ENCODE measurements at regions not wholly inside any gene's neighbourhood (a gene's known extent, or its start where the extent isn't known, plus 50 kb on each side); places are given as distances from the start of the nearest gene placed in this dataset.
"Not testable (repeated sequence)": the region's sequence is repeated elsewhere in the genome, so short reads cannot be mapped to it uniquely, and the experiment has no call there.

DNA sequence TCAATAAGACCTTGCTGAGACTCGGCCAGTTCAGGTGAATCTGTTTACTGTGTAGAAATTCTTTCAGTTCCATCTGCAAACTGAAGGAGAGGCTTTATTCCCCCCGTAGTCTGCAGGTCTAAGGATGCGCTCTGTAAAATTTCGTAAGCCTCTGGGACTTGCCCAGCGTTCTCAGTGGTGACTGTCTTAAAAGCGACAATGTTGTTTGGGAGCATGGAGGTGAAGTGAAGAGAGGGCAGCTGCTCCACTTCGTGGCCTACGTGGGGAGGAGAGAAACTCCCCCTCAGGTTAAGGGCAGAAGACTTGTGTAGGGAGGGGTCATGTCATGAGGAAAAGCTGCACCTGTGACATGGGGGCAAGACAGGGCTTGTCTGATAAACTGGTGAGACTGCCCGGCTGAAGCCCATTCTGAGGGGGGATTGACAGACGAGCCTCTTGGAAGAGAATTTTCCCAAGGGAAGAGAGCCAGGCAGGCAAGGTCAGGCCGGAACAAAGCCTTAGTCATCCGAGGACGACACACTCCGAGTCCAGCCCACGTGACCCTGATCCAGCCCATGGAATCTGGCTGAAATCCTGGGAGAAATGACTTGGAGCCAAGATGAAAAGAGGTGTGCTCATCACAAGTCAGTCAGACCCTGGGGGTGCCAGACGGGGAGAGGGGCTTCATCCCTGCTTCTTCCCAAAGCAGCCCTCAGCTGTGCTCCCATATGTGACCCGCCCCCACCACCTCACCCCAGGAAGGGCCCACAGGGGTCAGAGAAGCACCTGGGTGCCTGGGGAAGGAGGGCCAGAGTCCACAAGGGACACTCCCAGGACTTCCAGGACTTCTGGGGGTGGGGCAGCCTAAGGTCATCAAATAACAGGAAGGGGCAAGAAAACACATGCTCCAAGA, 88.5 kb upstream of the SH3BP4 start:
- no peak for DNase-seq (ENCODE audit: low read depth in 2 of 3, low spot score in 2 of 3)

- no peak for DNase-seq (ENCODE audit: low read depth in 2 of 3, low spot score in 2 of 3)
These were observed 89.7 kb upstream of the SH3BP4 start for GRCh38 chr2:234861841-234862735.

GRCh38 chr2:234859330-234859872, 92.4 kb upstream of the SH3BP4 start:
- DNase-seq (ENCODE audit: low read depth in 2 of 3, low spot score in 2 of 3), result not testable (repeated sequence)

GRCh38 chr2:234858790-234859329, 93.0 kb upstream of the SH3BP4 start:
- DNase-seq (ENCODE audit: low read depth in 2 of 3, low spot score in 2 of 3), result no peak

DNA sequence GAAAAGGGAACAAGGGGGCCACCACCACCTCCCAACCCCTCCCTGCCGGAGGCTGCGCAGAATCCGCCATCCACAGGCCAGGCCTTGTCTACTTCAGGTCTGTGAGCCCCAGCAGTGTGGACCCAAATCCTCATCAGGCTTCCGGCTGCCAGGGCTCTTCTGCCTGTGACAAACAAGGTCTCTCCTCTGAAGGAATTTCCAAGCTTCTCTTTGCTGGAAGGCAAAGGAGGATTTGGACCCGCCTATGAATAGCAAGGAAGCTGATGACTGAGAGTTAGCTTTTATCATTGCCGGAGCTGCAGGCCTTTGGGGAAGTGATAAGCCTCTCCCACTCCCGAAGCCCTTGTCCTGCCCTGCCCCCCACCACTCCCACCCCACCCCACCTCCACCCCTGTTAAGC, 93.7 kb upstream of the SH3BP4 start:
- no peak for DNase-seq (ENCODE audit: low read depth in 2 of 3, low spot score in 2 of 3)

DNA sequence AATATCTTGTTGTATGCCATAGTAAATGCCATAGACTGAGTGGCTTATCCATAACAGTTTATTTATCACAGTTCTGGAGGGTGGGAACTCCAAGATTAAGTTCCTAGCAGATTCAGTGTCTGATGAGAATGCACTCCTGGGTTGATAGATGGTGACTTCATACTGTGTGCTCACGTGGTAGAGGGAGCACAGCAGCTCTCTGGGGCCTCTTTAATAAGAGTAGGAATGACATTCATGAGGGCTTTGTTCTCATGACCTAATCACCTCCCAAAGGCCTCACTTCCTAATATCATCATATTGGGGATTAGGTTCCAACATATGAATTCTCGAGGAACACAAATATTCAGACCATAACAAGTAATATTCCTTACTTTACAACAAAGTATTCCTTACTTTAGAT, 98.1 kb upstream of the SH3BP4 start:
- no peak for DNase-seq (ENCODE audit: low read depth in 2 of 3, low spot score in 2 of 3)

GRCh38 chr2:234852941-234853340, 98.9 kb upstream of the SH3BP4 start:
- no peak for DNase-seq (ENCODE audit: low read depth in 2 of 3, low spot score in 2 of 3)

- no peak for DNase-seq (ENCODE audit: low read depth in 2 of 3, low spot score in 2 of 3)
These were observed 99.8 kb upstream of the SH3BP4 start for GRCh38 chr2:234852035-234852434.

DNA sequence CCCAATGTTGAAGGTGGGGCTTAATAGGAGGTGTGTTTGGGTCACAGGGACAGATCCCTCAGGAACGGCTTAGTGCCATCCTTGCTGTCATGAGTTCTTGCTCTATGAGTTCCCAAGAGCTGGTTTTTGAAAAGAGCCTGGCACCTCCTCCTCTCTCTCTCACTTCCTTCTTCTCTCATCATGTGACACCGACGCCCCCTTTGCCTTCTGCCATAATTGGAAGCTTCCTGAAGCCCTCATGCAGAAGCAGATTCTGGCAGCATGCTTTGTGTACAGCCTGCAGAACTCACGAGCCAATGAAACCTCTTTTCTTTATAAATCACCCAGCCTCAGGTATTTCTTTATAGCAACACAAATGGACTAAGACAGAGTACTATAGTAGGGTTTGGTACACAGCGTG, 100.4 kb upstream of the SH3BP4 start:
- DNase-seq (ENCODE audit: low read depth in 2 of 3, low spot score in 2 of 3), result no peak

DNA sequence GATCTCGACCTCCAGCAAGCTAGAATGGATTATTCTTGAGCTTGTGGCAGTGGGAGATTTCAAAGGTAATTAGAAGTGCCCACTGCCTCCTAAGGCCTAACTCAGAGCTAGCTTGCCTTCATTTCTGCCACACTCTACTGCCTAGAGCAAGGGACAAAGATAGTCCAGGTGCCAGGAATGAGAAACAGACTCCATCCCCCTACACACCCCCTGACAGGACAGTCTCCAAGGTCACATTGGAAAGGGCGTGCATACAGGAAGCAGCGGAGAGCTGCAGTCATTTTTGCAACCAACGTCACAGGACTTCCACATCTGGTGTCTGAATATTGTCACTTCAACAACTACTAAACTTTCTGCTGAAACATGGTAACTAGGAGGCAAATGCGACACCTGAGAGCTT, 101.0 kb upstream of the SH3BP4 start:
- DNase-seq (ENCODE audit: low read depth in 2 of 3, low spot score in 2 of 3), result no peak

GRCh38 chr2:234849678-234850077, 102.1 kb upstream of the SH3BP4 start:
- DNase-seq (ENCODE audit: low read depth in 2 of 3, low spot score in 2 of 3), result no peak

DNA sequence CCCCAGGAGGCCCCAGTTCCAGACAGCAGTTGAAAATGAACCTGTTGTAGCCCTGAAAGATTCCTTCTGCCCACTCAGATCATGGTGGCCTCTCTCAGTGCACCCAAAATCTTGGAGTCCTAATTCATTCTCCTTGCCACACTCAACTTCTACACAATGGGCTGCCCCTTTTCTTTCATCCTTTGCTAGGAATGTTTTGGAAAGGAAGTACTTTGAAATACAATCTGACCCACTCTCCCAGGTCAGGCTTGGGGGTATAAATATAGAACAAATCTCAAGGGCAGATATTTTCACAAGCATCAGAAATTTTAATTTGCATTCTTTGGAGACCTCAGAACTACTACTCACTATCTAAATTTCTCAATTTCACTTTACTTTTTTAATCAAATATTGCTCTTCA, 103.2 kb upstream of the SH3BP4 start:
- DNase-seq (ENCODE audit: low read depth in 2 of 3, low spot score in 2 of 3), result no peak

GRCh38 chr2:234847639-234848038, 104.2 kb upstream of the SH3BP4 start:
- DNase-seq (ENCODE audit: low read depth in 2 of 3, low spot score in 2 of 3), result no peak

GRCh38 chr2:234847364-234847635, 104.5 kb upstream of the SH3BP4 start:
- DNase-seq (ENCODE audit: low read depth in 2 of 3, low spot score in 2 of 3), result no peak

GRCh38 chr2:234846599-234847363, 105.0 kb upstream of the SH3BP4 start:
- DNase-seq (ENCODE audit: low read depth in 2 of 3, low spot score in 2 of 3), result no peak

- DNase-seq (ENCODE audit: low read depth in 2 of 3, low spot score in 2 of 3), result no peak
These were observed 105.9 kb upstream of the SH3BP4 start for GRCh38 chr2:234845602-234846590.

DNA sequence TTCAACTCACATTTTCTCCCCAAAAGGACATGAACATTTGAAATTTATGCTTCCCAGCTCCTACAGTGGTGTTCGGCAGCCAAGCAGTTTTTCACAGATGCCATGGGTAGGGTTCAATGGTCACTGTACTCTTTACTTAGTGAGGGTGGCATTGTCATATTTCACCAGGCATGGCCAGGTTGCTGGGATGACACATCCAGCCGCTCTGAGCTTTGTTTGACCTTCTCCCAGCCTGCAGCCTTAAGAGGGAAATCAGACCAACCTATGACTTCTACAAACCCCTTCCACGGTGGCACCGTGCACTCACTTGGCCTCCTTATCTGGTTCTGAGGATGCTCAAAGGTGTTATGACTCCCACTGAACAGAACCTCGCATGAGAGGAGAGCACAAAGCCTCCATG, 108.4 kb upstream of the SH3BP4 start:
- DNase-seq (ENCODE audit: low read depth in 2 of 3, low spot score in 2 of 3), result no peak

- DNase-seq (ENCODE audit: low read depth in 2 of 3, low spot score in 2 of 3), result no peak
These were observed 109.1 kb upstream of the SH3BP4 start for GRCh38 chr2:234842753-234843152.

- no peak for DNase-seq (ENCODE audit: low read depth in 2 of 3, low spot score in 2 of 3)
These were observed 110.3 kb upstream of the SH3BP4 start for GRCh38 chr2:234841321-234842015.

All from activated CD8-positive, alpha-beta memory T cell treated with anti-CD3 and anti-CD28 coated beads for 48 hours (primary cell).